ENCODE measurements at regions not wholly inside any gene's neighbourhood (a gene's known extent, or its start where the extent isn't known, plus 50 kb on each side); places are given as distances from the start of the nearest gene placed in this dataset.
"Not testable (repeated sequence)": the region's sequence is repeated elsewhere in the genome, so short reads cannot be mapped to it uniquely, and the experiment has no call there.

DNA sequence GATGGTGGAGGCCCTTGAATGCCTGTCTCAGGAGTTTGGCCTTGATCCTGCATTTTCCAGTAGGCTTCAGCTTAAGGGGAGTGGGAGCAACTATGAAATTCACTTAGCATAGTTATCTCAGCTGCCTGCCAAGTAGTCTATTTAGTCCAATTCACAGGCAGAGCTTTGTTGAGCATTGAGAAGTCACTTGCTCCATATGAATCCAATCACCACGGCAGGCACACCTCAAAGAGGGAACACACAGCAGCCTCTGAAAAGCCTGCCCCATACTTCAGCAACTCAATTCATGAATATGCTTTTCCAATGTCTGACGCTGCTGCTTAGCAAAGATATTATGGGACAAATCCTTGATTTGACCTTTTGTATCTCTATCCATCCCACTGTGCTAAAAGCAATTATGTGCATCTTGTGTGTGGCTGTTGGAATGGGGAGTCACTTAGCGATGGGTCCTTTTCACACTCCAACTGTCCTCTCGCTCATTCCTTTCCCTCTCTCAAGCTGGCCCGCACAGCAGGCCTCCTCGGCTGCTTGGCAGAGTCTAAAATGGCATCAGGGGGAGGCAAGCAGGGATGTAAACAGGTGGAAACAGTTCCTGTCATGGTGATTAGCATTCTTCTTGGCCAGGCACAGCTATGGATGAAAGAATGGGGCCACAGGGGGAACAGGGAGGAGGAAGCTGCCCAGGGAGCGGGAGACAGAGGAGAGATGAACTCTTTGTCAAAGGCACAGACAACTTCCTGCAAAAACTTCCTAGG is 56.0 kb upstream of the LRPPRC start:
- no peak for DNase-seq (ENCODE audit: low read depth in 2 of 2)

DNA sequence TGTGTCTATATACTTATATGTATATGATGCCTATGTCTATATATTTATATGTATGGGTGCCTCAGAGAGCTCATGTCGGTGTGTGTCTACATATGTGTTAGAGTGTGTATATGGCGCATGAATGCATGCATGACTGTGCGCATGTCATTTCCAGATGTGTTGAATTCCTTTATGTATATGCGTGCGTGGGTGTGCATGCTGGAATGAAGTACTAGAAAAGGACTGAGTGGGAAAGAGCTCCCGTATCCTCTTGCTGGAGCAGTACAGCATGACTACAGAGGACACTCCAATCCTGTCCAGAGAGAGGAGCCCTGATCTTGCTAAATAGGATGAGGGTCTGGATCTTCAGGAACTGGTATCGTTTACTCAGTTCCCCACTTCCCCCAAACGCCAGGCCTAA is 56.8 kb upstream of the LRPPRC start:
- DNase-seq (ENCODE audit: low read depth in 2 of 2) = no peak

DNA sequence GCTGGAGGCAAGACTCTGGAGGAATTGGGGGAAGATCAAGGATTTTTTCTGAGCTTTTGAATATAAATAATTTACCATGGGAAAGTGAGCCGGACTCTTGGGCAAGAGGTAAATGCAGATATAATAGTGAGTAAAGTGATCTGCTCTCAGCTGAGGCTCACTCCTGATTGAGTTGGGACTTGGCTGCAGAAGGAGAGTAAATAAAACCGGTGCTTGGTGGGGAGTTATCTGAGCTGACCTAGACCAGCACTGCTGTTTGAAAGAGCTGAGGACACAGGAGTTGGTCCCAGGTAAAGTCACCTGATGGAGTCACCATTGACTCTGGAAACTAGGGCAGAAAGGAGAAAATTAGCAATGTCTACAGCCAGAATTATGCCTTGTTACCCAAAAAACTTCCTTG is 57.3 kb upstream of the LRPPRC start:
- no peak for DNase-seq (ENCODE audit: low read depth in 2 of 2)

DNA sequence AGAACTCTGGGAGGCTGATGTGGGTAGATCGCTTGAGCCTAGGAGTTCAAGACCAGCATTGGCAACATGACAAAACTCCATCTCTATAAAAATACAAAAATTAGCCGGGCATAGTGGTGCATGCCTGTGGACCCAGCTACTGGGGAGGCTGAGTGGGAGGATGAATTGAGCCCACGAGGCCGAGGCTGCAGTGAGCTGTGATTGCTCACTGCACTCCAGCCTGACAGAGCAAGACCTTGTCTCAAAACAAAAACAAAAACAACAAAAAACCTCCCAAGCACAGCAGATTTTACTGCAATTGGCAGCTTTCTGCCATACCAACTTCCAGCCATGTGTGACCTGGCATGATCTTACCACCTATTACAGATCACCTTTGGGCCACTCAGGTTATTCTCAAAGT is 57.7 kb upstream of the LRPPRC start:
- no peak for DNase-seq (ENCODE audit: low read depth in 2 of 2)

DNA sequence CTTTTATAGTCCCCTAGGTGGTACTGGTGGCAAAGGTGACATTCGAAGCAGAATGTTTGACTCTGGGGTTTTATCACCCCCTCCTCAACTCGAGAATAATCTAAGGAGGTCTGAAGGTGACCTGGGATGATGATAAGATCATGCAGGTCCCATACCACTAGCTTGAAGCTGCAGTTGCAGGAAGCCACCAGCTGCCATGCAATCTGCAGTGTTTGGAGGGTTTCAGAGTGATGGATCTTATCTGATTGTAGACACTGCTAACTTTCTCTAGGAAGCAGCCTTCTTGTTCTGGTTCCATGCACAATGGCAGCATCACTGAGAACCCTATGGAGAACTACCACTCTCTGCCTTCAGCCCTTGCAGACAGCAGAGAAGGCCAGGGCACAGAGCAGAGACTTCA is 59.4 kb upstream of the LRPPRC start:
- DNase-seq (ENCODE audit: low read depth in 2 of 2) = no peak

DNA sequence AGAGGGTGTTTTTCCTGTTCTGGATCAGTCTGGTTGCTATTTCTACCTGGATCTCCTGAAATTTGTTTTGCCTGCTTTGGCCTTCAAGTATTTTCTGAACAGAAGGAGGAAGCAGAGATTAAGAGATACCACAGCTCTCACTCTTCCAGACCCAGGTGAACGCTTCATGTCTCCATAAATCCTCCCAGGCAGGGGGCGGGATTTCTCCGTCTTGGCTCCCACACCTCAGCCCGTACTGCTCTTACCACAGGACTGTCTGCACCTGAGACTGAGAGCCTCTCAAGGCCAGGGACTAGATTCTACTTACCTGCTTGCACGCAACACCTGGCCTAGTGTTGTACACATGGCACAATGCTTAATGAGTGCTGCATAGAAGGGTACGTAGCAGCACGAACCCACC is 59.9 kb upstream of the LRPPRC start:
- no peak for DNase-seq (ENCODE audit: low read depth in 2 of 2)

DNA sequence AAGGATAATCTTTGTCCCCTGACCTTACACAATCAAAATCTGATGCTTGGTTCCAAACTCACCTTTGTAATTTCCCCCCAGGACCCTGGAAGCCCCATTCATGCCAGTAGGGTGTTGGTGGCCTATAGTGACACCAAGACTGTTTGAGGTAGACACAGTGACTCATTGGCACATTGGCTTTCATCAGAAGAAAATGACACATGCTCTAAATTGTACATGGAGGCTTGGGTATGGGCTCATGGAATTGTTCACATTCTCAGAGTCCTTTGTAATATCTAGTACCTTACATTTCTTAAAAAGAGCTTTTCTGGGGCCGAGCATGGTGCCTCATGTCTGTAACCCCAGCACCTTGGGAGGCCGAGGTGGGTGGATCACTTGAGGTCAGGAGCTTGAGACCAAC is 61.2 kb upstream of the LRPPRC start:
- no peak for DNase-seq (ENCODE audit: low read depth in 2 of 2)

DNA sequence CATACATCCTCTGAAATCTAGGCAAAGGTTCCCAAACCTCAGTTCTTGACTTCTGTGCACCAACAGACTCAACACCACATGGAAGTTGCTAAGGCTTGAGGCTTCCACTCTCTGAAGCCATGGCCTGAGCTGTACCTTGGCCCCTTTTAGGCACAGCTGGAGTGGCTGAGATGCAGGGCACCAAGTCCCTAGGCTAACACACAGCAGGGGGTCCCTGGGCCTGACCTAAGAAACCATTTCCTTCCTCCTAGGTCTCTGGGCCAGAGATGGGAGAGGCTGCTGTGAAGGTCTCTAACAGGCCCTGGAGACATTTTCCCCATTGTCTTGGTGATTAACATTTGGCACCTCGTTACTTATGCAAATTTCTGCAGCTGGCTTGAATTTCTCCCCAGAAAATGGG is 64.5 kb upstream of the LRPPRC start:
- DNase-seq (ENCODE audit: low read depth in 2 of 2) = not testable (repeated sequence)

DNA sequence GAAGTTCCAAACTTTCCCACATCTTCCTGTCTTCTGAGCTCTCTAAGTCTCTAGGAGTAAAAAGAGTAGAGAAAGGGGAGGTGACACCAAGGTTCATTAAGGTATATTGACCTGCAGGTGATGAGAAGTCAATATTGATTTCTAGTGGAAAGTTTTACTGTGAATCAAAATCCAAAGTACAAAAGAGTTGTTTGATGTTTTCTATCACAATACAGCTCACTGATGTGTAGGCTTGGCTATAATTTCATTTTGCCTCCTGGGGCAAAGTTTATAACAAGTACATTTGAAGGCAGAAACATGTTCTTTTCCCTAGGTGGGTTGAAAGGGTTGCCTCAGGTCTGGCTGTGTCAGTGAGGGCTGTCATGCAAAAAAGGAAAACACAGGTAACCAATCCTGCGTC is 65.2 kb upstream of the LRPPRC start:
- no peak for DNase-seq (ENCODE audit: low read depth in 2 of 2)

DNA sequence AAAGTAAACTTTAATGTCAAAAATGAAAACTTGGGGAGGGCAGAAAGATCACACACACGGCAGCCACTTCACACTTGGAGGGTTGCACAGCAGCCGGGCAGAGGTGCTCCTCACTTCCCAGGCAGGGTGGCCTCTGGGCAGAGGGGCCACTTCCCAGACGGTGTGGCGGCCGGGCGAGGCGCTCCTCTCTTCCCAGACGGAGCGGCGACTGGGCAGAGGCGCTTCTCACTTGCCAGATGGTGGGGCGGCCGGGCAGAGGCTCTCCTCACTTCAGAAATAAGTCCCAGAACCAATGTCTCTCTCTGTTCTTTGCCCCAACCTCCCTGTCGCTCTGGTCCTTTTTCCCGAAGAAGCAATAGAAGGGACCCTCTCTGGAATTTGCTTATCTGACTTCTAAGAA is 65.7 kb upstream of the LRPPRC start:
- DNase-seq (ENCODE audit: low read depth in 2 of 2) = no peak

DNA sequence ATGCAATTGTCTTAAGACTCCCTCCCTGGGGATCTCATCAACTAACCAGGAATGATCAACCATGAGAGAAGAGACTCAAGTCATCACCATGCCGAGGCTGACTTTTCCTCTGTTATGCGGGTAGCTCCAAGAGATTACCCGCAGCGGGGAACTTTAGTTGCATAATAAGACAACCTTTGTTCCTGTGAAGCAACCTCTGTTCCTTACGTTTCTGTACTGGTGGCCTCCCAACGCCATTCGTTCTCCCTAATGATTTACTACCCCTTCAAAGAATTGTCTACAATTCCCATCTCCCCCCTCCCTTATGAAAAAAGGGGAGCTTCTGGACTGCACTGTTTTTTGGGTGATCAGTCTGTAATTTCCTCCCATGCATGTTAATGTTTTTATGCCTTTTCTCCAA is 66.1 kb upstream of the LRPPRC start:
- DNase-seq (ENCODE audit: low read depth in 2 of 2) = no peak

DNA sequence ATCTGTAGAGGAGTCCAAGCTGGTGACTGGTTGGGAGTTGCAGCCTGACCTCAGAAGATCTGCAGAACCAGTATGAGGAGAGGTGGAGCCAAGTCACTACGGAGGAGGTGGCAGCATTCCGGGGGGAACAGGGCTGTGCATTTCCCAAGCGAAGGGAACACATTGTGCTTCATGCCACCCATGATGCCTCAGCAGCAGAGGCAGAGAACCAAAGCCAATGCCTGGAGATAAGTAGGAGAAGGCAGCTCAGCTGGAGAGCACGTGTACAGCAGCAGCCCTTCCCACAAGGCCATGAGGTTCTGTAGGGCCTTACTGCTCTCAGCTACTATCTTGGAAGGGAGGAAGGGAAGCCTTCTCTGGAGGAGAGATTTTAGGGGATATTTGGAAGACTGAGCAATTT is 67.2 kb upstream of the LRPPRC start:
- no peak for DNase-seq (ENCODE audit: low read depth in 2 of 2)

DNA sequence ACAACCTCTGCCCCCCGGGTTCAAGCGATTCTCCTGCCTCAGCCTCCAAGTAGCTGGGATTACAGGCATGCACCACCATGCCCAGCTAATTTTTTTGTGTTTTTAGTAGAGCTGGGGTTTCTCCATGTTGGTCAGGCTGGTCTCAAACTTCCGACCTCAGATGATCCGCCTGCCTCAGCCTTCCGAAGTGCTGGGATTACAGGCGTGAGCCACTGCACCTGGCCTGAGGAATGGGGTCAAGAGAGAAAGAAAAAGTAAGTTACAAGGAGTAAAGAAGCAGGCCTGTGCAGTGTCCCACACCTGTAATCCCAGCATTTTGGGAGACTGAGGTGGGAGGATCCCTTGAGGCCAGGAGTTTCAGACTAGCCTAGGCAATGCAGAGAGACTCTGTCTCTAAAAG is 68.5 kb upstream of the LRPPRC start:
- not testable (repeated sequence) for DNase-seq (ENCODE audit: low read depth in 2 of 2)

DNA sequence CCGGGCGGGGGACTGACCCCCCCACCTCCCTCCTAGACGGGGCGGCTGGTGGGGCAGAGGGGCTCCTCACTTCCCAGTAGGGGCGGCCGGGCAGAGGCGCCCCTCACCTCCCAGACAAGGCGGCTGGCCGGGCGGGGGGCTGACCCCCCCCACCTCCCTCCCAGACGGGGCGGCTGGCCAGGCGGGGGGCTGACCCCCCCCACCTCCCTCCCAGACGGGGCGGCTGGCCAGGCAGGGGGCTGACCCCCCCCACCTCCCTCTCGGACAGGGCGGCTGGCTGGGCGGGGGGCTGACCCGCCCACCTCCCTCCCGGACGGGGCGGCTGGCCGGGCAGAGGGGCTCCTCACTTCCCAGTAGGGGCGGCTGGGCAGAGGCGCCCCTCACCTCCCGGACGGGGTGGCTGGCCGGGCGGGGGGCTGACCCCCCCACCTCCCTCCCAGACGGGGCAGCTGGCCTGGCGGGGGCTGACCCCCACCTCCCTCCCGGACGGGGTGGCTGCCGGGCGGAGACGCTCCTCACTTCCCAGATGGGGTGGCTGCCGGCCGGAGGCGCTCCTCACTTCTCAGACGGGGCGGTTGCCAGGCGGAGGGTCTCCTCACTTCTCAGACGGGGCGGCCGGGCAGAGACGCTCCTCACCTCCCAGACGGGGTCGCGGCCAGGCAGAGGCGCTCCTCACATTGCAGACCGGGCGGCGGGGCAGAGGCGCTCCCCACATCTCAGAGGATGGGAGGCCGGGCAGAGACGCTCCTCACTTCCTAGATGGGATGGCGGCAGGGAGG is 71.4 kb upstream of the LRPPRC start:
- DNase-seq (ENCODE audit: low read depth in 2 of 2) = not testable (repeated sequence)

DNA sequence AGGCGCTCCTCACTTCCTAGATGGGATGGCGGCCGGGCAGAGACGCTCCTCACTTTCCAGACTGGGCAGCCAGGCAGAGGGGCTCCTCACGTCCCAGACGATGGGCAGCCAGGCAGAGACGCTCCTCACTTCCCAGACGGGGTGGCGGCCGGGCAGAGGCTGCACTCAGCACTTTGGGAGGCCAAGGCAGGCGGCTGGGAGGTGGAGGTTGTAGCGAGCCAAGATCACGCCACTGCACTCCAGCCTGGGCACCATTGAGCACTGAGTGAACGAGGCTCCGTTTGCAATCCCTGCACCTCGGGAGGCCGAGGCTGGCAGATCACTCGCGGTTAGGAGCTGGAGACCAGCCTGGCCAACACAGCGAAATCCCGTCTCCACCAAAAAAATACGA is 72.0 kb upstream of the LRPPRC start:
- DNase-seq (ENCODE audit: low read depth in 2 of 2) = not testable (repeated sequence)

DNA sequence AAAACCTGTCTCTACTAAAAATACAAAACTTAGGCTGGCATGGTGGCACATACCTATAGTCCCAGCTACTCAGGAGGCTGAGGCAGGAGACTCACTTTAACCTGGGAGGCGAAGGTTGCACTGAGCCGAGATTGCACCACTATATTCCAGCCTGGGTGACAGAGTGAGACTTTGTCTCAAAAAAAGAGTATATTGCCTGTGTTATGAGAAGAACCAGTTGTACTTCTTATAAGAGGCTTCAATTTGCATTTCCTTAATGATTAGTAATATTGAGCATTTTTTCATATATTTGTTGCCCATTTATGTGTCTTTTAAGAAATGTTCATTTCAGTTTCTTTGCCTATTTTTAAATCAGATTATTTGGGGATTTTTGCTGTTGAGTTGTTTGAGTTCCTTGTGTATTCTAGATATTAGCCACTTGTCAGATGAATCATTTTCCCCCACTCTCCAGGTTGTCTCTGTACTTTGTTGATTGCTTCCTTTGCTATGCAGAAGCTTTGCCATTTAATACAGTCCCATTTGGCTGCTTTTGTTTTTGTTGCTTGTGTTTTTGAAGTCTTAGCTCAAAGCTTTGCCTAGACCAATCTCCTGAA is 75.8 kb upstream of the LRPPRC start:
- DNase-seq (ENCODE audit: low read depth in 2 of 2) = no peak

DNA sequence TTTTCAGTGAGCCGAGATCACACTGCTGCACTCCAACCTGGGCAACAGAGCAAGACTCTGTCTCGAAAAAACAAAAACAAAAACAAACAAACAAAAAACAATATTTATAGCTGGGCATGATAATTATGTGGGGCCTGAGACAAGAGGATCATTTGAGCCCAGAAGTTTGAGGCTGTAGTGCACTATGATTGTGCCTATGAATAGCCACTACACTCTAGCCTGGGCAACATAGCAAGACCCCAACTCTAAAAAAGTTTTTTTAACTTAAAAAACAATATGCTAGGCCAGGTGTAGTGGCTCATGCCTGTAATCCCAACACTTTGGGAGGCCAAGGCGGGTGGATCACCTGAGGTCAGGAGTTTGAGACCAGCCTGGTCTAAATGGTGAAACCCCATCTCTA is 77.9 kb upstream of the LRPPRC start:
- DNase-seq (ENCODE audit: low read depth in 2 of 2) = not testable (repeated sequence)

DNA sequence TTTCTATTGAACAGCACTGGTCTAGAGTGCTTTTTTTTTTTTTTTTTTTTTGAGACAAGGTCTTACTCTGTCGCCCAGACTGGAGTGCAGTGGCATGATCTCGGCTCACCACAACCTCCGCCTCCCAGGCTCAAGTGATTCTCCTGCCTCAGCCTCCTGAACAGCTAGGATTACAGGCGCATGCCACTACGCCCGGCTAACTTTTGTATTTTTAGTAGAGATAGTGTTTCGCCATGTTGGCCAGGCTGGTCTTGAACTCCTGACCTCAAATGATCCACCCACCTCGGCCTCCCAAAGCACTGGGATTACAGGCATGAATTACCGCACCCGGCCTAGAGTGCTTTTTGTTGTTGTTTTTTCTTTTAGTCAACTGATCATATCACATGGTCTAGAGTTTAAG is 79.0 kb upstream of the LRPPRC start:
- DNase-seq (ENCODE audit: low read depth in 2 of 2) = not testable (repeated sequence)

DNA sequence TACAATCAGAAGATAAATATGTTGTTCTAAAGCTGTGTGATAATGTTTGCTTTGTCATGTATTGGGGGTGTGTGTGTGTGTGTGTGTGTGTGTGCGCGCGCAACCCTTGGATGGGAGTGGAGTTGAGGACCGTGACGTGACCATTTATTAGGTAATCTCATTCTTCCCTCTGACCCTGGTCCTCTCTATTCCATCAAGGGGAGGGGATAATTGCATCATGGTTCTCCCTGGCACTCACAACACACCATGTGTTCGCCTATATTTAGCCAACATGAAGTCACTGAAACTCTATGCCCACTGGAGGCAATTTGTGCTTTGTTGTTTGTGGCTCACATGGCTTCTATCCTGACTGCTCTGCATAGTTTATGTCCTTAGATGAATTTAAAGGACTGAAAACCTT is 79.8 kb upstream of the LRPPRC start:
- DNase-seq (ENCODE audit: low read depth in 2 of 2) = no peak

DNA sequence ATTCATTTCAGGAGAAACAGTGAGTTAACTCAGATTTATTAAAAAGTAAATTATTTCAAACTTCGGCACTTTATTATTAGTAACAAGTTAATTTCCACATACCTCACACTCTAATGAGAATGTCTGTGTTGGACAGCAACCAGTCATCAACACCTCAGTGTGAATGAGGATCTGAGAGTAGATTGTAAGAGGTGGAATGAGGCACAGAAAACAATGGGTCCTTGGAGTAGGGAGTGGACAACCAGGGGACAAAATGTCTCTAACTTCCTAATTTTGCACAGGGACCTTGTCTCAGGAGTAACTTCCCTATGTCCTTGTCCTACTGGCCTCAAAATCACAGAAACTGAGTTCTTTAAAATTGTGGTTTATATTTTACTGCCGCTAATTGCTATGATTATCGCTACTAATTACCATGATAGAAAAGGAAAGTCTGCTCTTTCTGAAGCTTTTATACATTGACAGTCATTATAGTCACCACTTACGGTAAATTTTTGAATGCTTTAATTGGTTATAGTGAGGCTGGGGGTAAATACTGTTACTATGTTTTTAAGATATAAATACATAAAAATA is 82.2 kb upstream of the LRPPRC start:
- DNase-seq (ENCODE audit: low read depth in 2 of 2) = no peak

DNA sequence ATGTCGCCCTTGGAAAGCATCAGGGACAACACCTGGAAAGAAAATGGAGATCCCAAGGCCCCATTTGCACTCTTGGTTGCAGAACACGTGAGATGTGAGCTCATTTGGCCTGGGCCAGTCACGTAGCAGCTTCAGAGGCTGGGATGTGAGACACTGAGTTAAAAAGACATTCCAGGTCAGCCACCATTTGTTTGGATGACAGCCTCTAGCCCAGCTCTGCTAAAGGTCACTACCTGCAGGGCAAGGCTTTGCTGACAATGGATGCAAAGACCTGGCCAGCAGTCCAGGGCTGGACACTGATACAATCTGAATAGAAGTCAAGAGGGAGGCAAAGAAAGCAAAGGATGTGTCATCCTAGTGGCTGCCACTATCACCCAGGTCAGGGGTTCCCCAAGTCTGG is 83.9 kb upstream of the LRPPRC start:
- no peak for DNase-seq (ENCODE audit: low read depth in 2 of 2)

DNA sequence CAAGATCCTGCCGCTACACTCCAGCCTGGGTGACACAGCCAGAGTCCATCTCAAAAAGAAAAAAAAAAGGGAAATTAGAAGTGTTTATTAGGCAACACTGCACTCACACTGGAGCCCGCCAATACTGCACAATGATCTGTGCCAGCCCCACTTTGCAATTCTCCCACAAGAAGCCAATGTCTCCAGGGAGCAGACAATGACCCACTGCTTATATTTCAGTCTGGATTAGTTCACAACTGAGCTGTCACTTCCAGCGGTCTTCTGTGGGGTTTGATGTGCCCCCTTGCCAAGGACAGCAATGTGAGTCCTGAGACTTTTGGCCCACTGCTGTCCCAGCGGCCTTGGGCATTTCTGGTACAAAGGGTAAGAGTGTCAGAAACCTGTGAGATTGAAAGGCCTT is 85.6 kb upstream of the PPM1B start:
- no peak for DNase-seq (ENCODE audit: low read depth in 2 of 2)

DNA sequence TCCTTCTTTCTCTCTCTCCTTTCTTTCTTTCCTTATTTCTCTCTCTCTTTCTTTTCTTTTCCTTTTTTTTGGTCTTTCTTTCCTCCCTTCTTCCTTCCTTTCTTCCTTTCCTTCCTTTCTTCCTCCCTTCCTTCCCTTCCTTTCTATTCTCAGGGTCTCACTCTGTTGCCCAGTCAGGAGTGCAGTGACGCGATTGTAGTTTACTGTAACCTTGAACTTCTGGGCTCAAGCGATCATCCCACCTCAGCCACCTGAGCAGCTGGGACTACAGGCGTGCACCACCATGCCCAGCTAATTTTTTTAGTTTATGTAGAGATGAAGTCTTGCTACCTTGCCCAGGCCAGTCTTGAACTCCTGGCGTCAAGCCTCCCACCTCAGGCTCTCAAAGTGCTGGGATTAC is 83.8 kb upstream of the PPM1B start:
- no peak for DNase-seq (ENCODE audit: low read depth in 2 of 2)

Measured in dermis microvascular lymphatic vessel endothelial cell (primary cell).